ENCODE measurements at regions not wholly inside any gene's neighbourhood (a gene's known extent, or its start where the extent isn't known, plus 50 kb on each side); places are given as distances from the start of the nearest gene placed in this dataset.

DNA sequence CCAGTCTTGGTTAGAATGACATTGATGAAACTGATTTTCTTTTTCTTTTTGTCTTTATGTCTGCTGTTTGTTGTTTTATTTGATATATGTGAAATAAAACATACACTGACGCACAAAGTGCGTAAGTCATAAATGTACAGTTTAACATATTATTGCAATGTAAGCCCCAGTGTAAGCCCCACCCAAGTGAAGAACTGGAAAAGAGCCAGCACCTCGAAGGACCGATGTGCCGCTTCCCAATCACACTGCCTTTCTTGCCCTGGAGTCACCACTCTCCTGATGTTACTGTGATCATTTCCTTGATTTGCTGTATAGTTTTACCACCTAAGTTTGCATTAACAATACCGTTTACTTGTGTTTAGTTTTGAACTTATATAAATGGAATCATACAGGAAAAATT lies 128.4 kb upstream of the LPP start:
- H3K4me3 Mint-ChIP-seq, result no peak overlapping the region
- no peaks in the 10 kb centered on the region for H3K4me1 ChIP-seq (ENCODE audit: control insufficient read depth in 1 of 2, insufficient read depth in 2 of 2, low read length in 2 of 2)
- TF ChIP-seq, protein P1, sequence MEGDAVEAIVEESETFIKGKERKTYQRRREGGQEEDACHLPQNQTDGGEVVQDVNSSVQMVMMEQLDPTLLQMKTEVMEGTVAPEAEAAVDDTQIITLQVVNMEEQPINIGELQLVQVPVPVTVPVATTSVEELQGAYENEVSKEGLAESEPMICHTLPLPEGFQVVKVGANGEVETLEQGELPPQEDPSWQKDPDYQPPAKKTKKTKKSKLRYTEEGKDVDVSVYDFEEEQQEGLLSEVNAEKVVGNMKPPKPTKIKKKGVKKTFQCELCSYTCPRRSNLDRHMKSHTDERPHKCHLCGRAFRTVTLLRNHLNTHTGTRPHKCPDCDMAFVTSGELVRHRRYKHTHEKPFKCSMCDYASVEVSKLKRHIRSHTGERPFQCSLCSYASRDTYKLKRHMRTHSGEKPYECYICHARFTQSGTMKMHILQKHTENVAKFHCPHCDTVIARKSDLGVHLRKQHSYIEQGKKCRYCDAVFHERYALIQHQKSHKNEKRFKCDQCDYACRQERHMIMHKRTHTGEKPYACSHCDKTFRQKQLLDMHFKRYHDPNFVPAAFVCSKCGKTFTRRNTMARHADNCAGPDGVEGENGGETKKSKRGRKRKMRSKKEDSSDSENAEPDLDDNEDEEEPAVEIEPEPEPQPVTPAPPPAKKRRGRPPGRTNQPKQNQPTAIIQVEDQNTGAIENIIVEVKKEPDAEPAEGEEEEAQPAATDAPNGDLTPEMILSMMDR (IDR thresholded peaks at IDR 0.05), result no peak
- no peaks in the 10 kb centered on the region for H3K79me2 ChIP-seq (ENCODE audit: insufficient read depth, low read length)
- H3K9me3 Mint-ChIP-seq, result peaks cover 0 to 7% (median 0%) of the 10 kb centered on the region in 7 donors
- no peak overlapping the region for H3K9ac ChIP-seq (ENCODE audit: insufficient read depth, low read length, poor library complexity, severe bottlenecking)
- no peak for DNase-seq
- H3K27me3 Mint-ChIP-seq (ENCODE audit: low read depth in 3 of 3), result peaks cover 0 to 3% (median 2%) of the 10 kb centered on the region in 3 donors
- H4K20me1 ChIP-seq (ENCODE audit: insufficient read depth, low read length), result no peaks in the 10 kb centered on the region
- H3K4me3 ChIP-seq (replicated peaks in 1 of 3; ENCODE audit: low read depth in 2 of 3, low read length in 3 of 3), result no peak overlapping the region
- peaks cover 3% of the 10 kb centered on the region for H3K4me1 Mint-ChIP-seq
- H3K27ac ChIP-seq (ENCODE audit: low read depth in 1 of 2, low read length in 2 of 2), result no peak overlapping the region
- H3K36me3 Mint-ChIP-seq, result no peaks in the 10 kb centered on the region
- H3K4me2 ChIP-seq (replicated peaks; ENCODE audit: extremely low read depth, low read length, poor library complexity, severe bottlenecking), result no peak overlapping the region
- H3K27me3 ChIP-seq (ENCODE audit: control insufficient read depth in 2 of 2, insufficient read depth in 2 of 2, low read length in 2 of 2), result no peaks in the 10 kb centered on the region
- no peaks in the 10 kb centered on the region for H3K36me3 ChIP-seq (replicated peaks in 1 of 2; ENCODE audit: control insufficient read depth in 1 of 2, insufficient read depth in 2 of 2, low read length in 2 of 2)
- no peak overlapping the region for H2AFZ ChIP-seq (ENCODE audit: insufficient read depth, low read depth, low read length, poor library complexity, severe bottlenecking)
- no peaks in the 10 kb centered on the region for H3K9me3 ChIP-seq (replicated peaks in 1 of 2; ENCODE audit: control insufficient read depth in 1 of 2, insufficient read depth in 1 of 2, low read length in 2 of 2)
- intact Hi-C loops (cut with micrococcal nuclease), result no loop called here
- no peak overlapping the region for H3K27ac Mint-ChIP-seq
- no CpG with 5 or more reads among the region's 6 CpGs for WGBS (ENCODE audit: insufficient coverage)

- no peak for DNase-seq
- Histone ChIP-seq H4K20me1 (ENCODE audit: insufficient read depth, low read length) (no peaks in the 10 kb centered on the region), H3K79me2 (ENCODE audit: insufficient read depth, low read length) (no peaks in the 10 kb centered on the region), H3K27me3 (ENCODE audit: control insufficient read depth in 2 of 2, insufficient read depth in 2 of 2, low read length in 2 of 2) (no peaks in the 10 kb centered on the region), H3K4me1 (ENCODE audit: control insufficient read depth in 1 of 2, insufficient read depth in 2 of 2, low read length in 2 of 2) (no peaks in the 10 kb centered on the region), H3K4me2 (replicated peaks; ENCODE audit: extremely low read depth, low read length, poor library complexity, severe bottlenecking) (no peak overlapping the region), H3K9me3 (replicated peaks in 1 of 2; ENCODE audit: control insufficient read depth in 1 of 2, insufficient read depth in 1 of 2, low read length in 2 of 2) (no peaks in the 10 kb centered on the region), H3K4me3 (replicated peaks in 1 of 3; ENCODE audit: low read depth in 2 of 3, low read length in 3 of 3) (no peak overlapping the region), H3K27ac (ENCODE audit: low read depth in 1 of 2, low read length in 2 of 2) (no peak overlapping the region), H3K9ac (ENCODE audit: insufficient read depth, low read length, poor library complexity, severe bottlenecking) (no peak overlapping the region), H3K36me3 (replicated peaks in 1 of 2; ENCODE audit: control insufficient read depth in 1 of 2, insufficient read depth in 2 of 2, low read length in 2 of 2) (no peaks in the 10 kb centered on the region), H2AFZ (ENCODE audit: insufficient read depth, low read depth, low read length, poor library complexity, severe bottlenecking) (no peak overlapping the region)
- peaks cover 0 to 5% (median 0%) of the 10 kb centered on the region in 7 donors for H3K9me3 Mint-ChIP-seq
- no peaks in the 10 kb centered on the region for H3K36me3 Mint-ChIP-seq
- H3K27ac Mint-ChIP-seq, result no peak overlapping the region
- TF ChIP-seq, protein P1 (IDR thresholded peaks at IDR 0.05), result no peak
- 93% methylated on average over 3 of the region's 3 CpGs for WGBS (ENCODE audit: insufficient coverage)
- H3K4me1 Mint-ChIP-seq, result peaks cover 2% of the 10 kb centered on the region
- intact Hi-C loops (cut with micrococcal nuclease), result no loop called here
- H3K4me3 Mint-ChIP-seq, result no peak overlapping the region
- H3K27me3 Mint-ChIP-seq (ENCODE audit: low read depth in 3 of 3), result peaks cover 0 to 2% (median 0%) of the 10 kb centered on the region in 3 donors
These were observed 127.6 kb upstream of the LPP start for GRCh38 chr3:188026191-188026968.

All from CD14-positive monocyte (primary cell).